HepG2 (cell line): ENCODE measurements at regions not wholly inside any gene's neighbourhood (a gene's known extent, or its start where the extent isn't known, plus 50 kb on each side); places are given as distances from the start of the nearest gene placed in this dataset.

Source experiments
- ATAC-seq: fragments of 200-7000 bp; cut with Tn5 transposase; 3 replicates; pipeline ENCODE4 v1.9.1; 2020; ENCODE audit warnings: mild to moderate bottlenecking, moderate library complexity
- BruUV-seq: library from RNA; stranded (reverse); fragments of 400-500 nt; replicated peaks from 2 replicates; lab custom pipeline; 2021; lab: Mats Ljungman, UMichigan
- CTCF ChIA-PET: fragments of 300-600 bp; formaldehyde crosslinking; extraction: SDS; loops from one replicate; lab custom pipeline; 2021; ENCODE audit warnings: low total read pairs, inconsistent platforms, low intra/inter-chr PET ratio; lab: Yijun Ruan, JAX
- POLR2A ChIA-PET: fragments of 350-600 bp; sonication (Branson Sonifier 250); formaldehyde crosslinking; loops from one replicate; lab custom pipeline; 2020; ENCODE audit warnings: antibody characterized with exemption, inconsistent platforms; lab: Yijun Ruan, JAX
- DNase-seq: peaks from one replicate; pipeline ENCODE4 v3.0.0-alpha.2; 2015; ENCODE audit warnings: low spot score
- FAIRE-seq: peaks from 3 replicates; lab custom pipeline; 2011; peaks lifted over from hg19 to GRCh38; lab: Jason Lieb, UNC
- H2AFZ ChIP-seq: one replicate; pipeline ENCODE4 v1.6.1; 2011; ENCODE audit warnings: low read length, inconsistent platforms
- H3K27ac ChIP-seq: fragments of 300-600 bp; 3 replicates; pipeline ENCODE4 v1.8.0; 2011; ENCODE audit warnings: mixed run types, mild to moderate bottlenecking, mixed read lengths, low read length, inconsistent platforms; ENCODE audit not compliant: insufficient read depth; ENCODE audit errors: extremely low read length
- H3K27me3 ChIP-seq, 2 experiments: fragments of 200-600 bp in 1 of 2; 2 replicates in 1 of 2; 3 replicates in 1 of 2; pipeline versions ENCODE4 v1.6.0 to v1.8.0; 2011; ENCODE audit warnings: low read length in 2 of 2, mild to moderate bottlenecking in 2 of 2, moderate library complexity in 2 of 2, inconsistent platforms in 1 of 2; ENCODE audit not compliant: insufficient read depth in 2 of 2, control insufficient read depth in 1 of 2
- H3K36me3 ChIP-seq, 2 experiments: fragments of 200-600 bp in 1 of 2; replicated peaks in 1 of 2; 2 replicates in 1 of 2; 3 replicates in 1 of 2; pipeline versions ENCODE4 v1.5.1 to v1.8.0; 2011; ENCODE audit warnings: low read length in 2 of 2, inconsistent platforms in 1 of 2; ENCODE audit not compliant: insufficient read depth in 2 of 2, control insufficient read depth in 1 of 2
- H3K4me1 ChIP-seq: 2 replicates; pipeline ENCODE4 v1.5.1; 2012; ENCODE audit warnings: low read length, inconsistent platforms; ENCODE audit not compliant: insufficient read depth
- H3K4me2 ChIP-seq: 2 replicates; pipeline ENCODE4 v1.6.0; 2011; ENCODE audit warnings: low read depth, low read length, inconsistent platforms
- H3K4me3 ChIP-seq, 3 experiments: fragments of 200-600 bp in 1 of 3; sonication (generic), shearing (Covaris generic) in 1 of 3; replicated peaks in 1 of 3; 2 replicates each; pipeline ENCODE4 v1.5.1; 2011 to 2016; ENCODE audit warnings: low read length in 3 of 3, inconsistent platforms in 2 of 3, low read depth in 2 of 3, mild to moderate bottlenecking in 2 of 3, control low read depth in 1 of 3, mixed read lengths in 1 of 3; ENCODE audit not compliant: insufficient read depth in 1 of 3
- H3K79me2 ChIP-seq: one replicate; pipeline ENCODE4 v1.6.1; 2011; ENCODE audit warnings: low read length, inconsistent platforms; ENCODE audit not compliant: insufficient read depth
- H3K9ac ChIP-seq: 2 replicates; pipeline ENCODE4 v1.6.0; 2011; ENCODE audit warnings: mild to moderate bottlenecking, low read depth, low read length, inconsistent platforms; ENCODE audit not compliant: insufficient read depth
- H3K9me3 ChIP-seq: 2 replicates; pipeline ENCODE4 v1.5.1; 2012; ENCODE audit warnings: mild to moderate bottlenecking, low read length
- H4K20me1 ChIP-seq: 2 replicates; pipeline ENCODE4 v1.6.0; 2011; ENCODE audit warnings: inconsistent platforms, mild to moderate bottlenecking, low read length, moderate library complexity; ENCODE audit not compliant: insufficient read depth
- CHD4 ChIP-seq: fragments of 200-600 bp; sonication (generic); IDR thresholded peaks from 2 replicates; pipeline ENCODE4 v1.7.0; 2017; ENCODE audit warnings: mild to moderate bottlenecking, low read length, borderline replicate concordance
- CREM ChIP-seq, 2 experiments: sonication (generic) in 1 of 2; formaldehyde crosslinking in 1 of 2; IDR thresholded peaks; 2 replicates each; pipeline versions ENCODE4 v1.4.0 to v1.6.1; 2016 to 2020; ENCODE audit warnings: antibody characterized with exemption in 1 of 2, mild to moderate bottlenecking in 1 of 2, missing genetic modification reagents in 1 of 2
- ERF ChIP-seq: IDR thresholded peaks from 2 replicates; pipeline ENCODE4 v1.6.1; 2018; ENCODE audit warnings: missing biosample characterization, missing genetic modification reagents
- FOXJ3 ChIP-seq: sonication (generic); formaldehyde crosslinking; IDR thresholded peaks from 2 replicates; pipeline ENCODE4 v1.4.0; 2020; ENCODE audit warnings: missing genetic modification reagents, mild to moderate bottlenecking, borderline replicate concordance
- FOXO1 ChIP-seq: sonication (generic); formaldehyde crosslinking; IDR thresholded peaks from 2 replicates; pipeline ENCODE4 v1.4.0; 2020; ENCODE audit warnings: missing genetic modification reagents
- GATAD2A ChIP-seq: IDR thresholded peaks from 2 replicates; pipeline ENCODE4 v1.6.1; 2016
- KDM2A ChIP-seq: sonication (generic); formaldehyde crosslinking; IDR thresholded peaks from 2 replicates; pipeline ENCODE4 v1.4.0; 2020; ENCODE audit warnings: low read depth, missing genetic modification reagents, borderline replicate concordance
- KLF12 ChIP-seq: sonication (generic); formaldehyde crosslinking; IDR thresholded peaks from 2 replicates; pipeline ENCODE4 v1.4.0; 2020; ENCODE audit warnings: missing genetic modification reagents, borderline replicate concordance
- MAFK ChIP-seq, 2 experiments: IDR thresholded peaks in 1 of 2; conservative IDR thresholded peaks in 1 of 2; 2 replicates each; pipeline ENCODE4 v1.6.1; 2011; ENCODE audit warnings: improper control_type of control experiment in 2 of 2, low read length in 2 of 2
- RARG ChIP-seq: sonication (generic); formaldehyde crosslinking; IDR thresholded peaks from 2 replicates; pipeline ENCODE4 v1.4.0; 2020; ENCODE audit warnings: low read depth, mild to moderate bottlenecking, missing genetic modification reagents
- SETDB1 ChIP-seq: sonication (generic); formaldehyde crosslinking; IDR thresholded peaks from 2 replicates; pipeline ENCODE4 v1.5.1; 2020; ENCODE audit warnings: missing genetic modification reagents, mild to moderate bottlenecking, borderline replicate concordance
- ZNF543 ChIP-seq: sonication (generic); formaldehyde crosslinking; IDR thresholded peaks from 2 replicates; pipeline ENCODE4 v1.4.0; 2020; ENCODE audit warnings: mild to moderate bottlenecking, missing genetic modification reagents
- ZNF557 ChIP-seq: sonication (generic); formaldehyde crosslinking; IDR thresholded peaks from 2 replicates; pipeline ENCODE4 v1.4.0; 2020; ENCODE audit warnings: missing genetic modification reagents
- ZNF563 ChIP-seq: sonication (generic); formaldehyde crosslinking; IDR thresholded peaks from 2 replicates; pipeline ENCODE4 v1.8.0; 2022; ENCODE audit warnings: mild to moderate bottlenecking, moderate library complexity, missing genetic modification reagents
- ZNF616 ChIP-seq: sonication (generic); formaldehyde crosslinking; IDR thresholded peaks from 2 replicates; pipeline ENCODE4 v1.5.0; 2020; ENCODE audit warnings: low read depth, mild to moderate bottlenecking, missing genetic modification reagents
- in situ Hi-C: cut with HindIII; loops from 2 replicates; pipeline ENCODE4 v1.10.0; 2017; ENCODE audit warnings: low pct_unique_long_range_greater_than_20kb; ENCODE audit not compliant: extremely low pct_ligation_motif_present
- intact Hi-C: fragments of 100-400 bp; cut with micrococcal nuclease; formaldehyde crosslinking; loops from one replicate; pipeline ENCODE4 v1.10.0; 2022; ENCODE audit not compliant: unreplicated experiment
- TF ChIP-seq, protein P1 (sequence below): IDR thresholded peaks from 2 replicates; pipeline ENCODE4 v1.6.1; 2016
- TF ChIP-seq, protein P2 (sequence below): sonication (generic); formaldehyde crosslinking; IDR thresholded peaks from 2 replicates; pipeline ENCODE4 v1.9.0; 2021; ENCODE audit warnings: missing genetic modification reagents, borderline replicate concordance
- TF ChIP-seq, protein P3 (sequence below): IDR thresholded peaks from 2 replicates; pipeline ENCODE4 v1.4.0; 2020; ENCODE audit warnings: mild to moderate bottlenecking, missing genetic modification reagents

DNA sequence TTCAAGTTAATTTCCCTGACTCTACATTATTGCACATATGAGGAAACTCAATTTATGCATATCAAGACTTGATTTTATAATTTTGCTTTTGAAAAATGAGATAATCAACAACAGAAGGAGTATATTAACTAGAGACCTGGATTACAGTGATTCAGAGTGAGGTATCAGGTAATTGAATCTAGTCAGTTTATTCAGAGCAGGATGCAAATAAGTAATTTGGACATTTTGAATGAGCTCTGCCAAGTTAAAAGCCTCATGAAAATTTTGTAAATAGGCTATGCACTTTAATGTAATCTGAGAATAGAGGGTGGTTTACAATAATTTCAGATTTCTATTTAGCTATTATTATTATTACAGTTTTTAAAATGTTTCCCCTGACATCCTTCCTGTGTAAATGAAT lies 203.7 kb upstream of the EMCN start:
- H3K27ac ChIP-seq = no peak overlapping the region
- no peaks in the 10 kb centered on the region for H4K20me1 ChIP-seq
- no TSS peak for BruUV-seq
- DNase-seq = no peak
- FAIRE-seq = no peak
- POLR2A ChIA-PET = no interaction called here
- no peak for ATAC-seq
- no peaks in the 10 kb centered on the region for H3K79me2 ChIP-seq
- H3K4me2 ChIP-seq = no peak overlapping the region
- H3K9me3 ChIP-seq = no peaks in the 10 kb centered on the region
- H3K36me3 ChIP-seq = no peaks in the 10 kb centered on the region
- no peaks in the 10 kb centered on the region for H3K4me1 ChIP-seq
- no peak overlapping the region for H3K4me3 ChIP-seq
- intact Hi-C loops (no loop called here), in situ Hi-C loops (no loop called here)
- H2AFZ ChIP-seq = no peak overlapping the region
- no peak overlapping the region for H3K9ac ChIP-seq
- H3K27me3 ChIP-seq = no peaks in the 10 kb centered on the region
- CTCF ChIA-PET = no interaction called here
- TF ChIP-seq KLF12 (CRISPR knock-in tag) (no peak), CHD4 (no peak), CREM (IDR thresholded peaks at IDR 0.05) (no peak), CREM (CRISPR knock-in tag; IDR thresholded peaks at IDR 0.05) (no peak), MAFK (conservative IDR thresholded peaks at IDR 0.05 in 1 of 2, IDR thresholded peaks at IDR 0.05 in 1 of 2; ENCODE audit: low read length in 2 of 2) (no peak), KDM2A (CRISPR knock-in tag) (no peak), ZNF543 (no peak), ZNF557 (CRISPR knock-in tag) (no peak), SETDB1 (no peak), ZNF563 (CRISPR knock-in tag) (no peak), ZNF616 (CRISPR knock-in tag) (no peak), FOXO1 (no peak), GATAD2A (CRISPR knock-in tag) (no peak), ERF (no peak), RARG (CRISPR knock-in tag) (no peak), FOXJ3 (CRISPR knock-in tag) (no peak)
- TF ChIP-seq, protein P1, sequence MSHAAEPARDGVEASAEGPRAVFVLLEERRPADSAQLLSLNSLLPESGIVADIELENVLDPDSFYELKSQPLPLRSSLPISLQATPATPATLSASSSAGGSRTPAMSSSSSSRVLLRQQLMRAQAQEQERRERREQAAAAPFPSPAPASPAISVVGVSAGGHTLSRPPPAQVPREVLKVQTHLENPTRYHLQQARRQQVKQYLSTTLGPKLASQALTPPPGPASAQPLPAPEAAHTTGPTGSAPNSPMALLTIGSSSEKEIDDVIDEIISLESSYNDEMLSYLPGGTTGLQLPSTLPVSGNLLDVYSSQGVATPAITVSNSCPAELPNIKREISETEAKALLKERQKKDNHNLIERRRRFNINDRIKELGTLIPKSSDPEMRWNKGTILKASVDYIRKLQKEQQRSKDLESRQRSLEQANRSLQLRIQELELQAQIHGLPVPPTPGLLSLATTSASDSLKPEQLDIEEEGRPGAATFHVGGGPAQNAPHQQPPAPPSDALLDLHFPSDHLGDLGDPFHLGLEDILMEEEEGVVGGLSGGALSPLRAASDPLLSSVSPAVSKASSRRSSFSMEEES (CRISPR knock-in tag) = no peak
- TF ChIP-seq, protein P2, sequence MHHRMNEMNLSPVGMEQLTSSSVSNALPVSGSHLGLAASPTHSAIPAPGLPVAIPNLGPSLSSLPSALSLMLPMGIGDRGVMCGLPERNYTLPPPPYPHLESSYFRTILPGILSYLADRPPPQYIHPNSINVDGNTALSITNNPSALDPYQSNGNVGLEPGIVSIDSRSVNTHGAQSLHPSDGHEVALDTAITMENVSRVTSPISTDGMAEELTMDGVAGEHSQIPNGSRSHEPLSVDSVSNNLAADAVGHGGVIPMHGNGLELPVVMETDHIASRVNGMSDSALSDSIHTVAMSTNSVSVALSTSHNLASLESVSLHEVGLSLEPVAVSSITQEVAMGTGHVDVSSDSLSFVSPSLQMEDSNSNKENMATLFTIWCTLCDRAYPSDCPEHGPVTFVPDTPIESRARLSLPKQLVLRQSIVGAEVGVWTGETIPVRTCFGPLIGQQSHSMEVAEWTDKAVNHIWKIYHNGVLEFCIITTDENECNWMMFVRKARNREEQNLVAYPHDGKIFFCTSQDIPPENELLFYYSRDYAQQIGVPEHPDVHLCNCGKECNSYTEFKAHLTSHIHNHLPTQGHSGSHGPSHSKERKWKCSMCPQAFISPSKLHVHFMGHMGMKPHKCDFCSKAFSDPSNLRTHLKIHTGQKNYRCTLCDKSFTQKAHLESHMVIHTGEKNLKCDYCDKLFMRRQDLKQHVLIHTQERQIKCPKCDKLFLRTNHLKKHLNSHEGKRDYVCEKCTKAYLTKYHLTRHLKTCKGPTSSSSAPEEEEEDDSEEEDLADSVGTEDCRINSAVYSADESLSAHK (CRISPR knock-in tag) = no peak
- TF ChIP-seq, protein P3, sequence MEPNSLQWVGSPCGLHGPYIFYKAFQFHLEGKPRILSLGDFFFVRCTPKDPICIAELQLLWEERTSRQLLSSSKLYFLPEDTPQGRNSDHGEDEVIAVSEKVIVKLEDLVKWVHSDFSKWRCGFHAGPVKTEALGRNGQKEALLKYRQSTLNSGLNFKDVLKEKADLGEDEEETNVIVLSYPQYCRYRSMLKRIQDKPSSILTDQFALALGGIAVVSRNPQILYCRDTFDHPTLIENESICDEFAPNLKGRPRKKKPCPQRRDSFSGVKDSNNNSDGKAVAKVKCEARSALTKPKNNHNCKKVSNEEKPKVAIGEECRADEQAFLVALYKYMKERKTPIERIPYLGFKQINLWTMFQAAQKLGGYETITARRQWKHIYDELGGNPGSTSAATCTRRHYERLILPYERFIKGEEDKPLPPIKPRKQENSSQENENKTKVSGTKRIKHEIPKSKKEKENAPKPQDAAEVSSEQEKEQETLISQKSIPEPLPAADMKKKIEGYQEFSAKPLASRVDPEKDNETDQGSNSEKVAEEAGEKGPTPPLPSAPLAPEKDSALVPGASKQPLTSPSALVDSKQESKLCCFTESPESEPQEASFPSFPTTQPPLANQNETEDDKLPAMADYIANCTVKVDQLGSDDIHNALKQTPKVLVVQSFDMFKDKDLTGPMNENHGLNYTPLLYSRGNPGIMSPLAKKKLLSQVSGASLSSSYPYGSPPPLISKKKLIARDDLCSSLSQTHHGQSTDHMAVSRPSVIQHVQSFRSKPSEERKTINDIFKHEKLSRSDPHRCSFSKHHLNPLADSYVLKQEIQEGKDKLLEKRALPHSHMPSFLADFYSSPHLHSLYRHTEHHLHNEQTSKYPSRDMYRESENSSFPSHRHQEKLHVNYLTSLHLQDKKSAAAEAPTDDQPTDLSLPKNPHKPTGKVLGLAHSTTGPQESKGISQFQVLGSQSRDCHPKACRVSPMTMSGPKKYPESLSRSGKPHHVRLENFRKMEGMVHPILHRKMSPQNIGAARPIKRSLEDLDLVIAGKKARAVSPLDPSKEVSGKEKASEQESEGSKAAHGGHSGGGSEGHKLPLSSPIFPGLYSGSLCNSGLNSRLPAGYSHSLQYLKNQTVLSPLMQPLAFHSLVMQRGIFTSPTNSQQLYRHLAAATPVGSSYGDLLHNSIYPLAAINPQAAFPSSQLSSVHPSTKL = no peak
